IMR-90 (cell line): ENCODE measurements at regions not wholly inside any gene's neighbourhood (a gene's known extent, or its start where the extent isn't known, plus 50 kb on each side); places are given as distances from the start of the nearest gene placed in this dataset.

ENCODE experiments used
- ATAC-seq: fragments of 200-7000 bp; cut with Tn5 transposase; 2 replicates; pipeline ENCODE4 v1.9.1; 2020; ENCODE audit warnings: low read depth, mild to moderate bottlenecking, moderate library complexity
- BruUV-seq: library from RNA; stranded (reverse); fragments of 400-500 nt; replicated peaks from 2 replicates; lab custom pipeline; 2021; lab: Mats Ljungman, UMichigan
- CTCF ChIA-PET: fragments of 300-600 bp; formaldehyde crosslinking; extraction: SDS; loops from one replicate; lab custom pipeline; 2021; ENCODE audit warnings: antibody characterized with exemption; lab: Yijun Ruan, JAX
- POLR2A ChIA-PET: fragments of 300-600 bp; sonication (Branson Sonifier 250); formaldehyde crosslinking; loops from one replicate; lab custom pipeline; 2022; ENCODE audit warnings: antibody characterized with exemption; ENCODE audit not compliant: unreplicated experiment; lab: Charles Lee
- DNase-seq: peaks from one replicate; pipeline ENCODE4 v3.0.0; 2013
- H2AFZ ChIP-seq: replicated peaks from 2 replicates; pipeline ENCODE3; 2013; ENCODE audit warnings: low read length, mild to moderate bottlenecking; ENCODE audit not compliant: poor library complexity
- H2AK5ac ChIP-seq: 2 replicates; pipeline ENCODE4 v1.6.1; 2013; ENCODE audit warnings: low read depth, low read length, inconsistent platforms
- H2AK9ac ChIP-seq: replicated peaks from 2 replicates; pipeline ENCODE3; 2013; ENCODE audit warnings: mild to moderate bottlenecking, low read depth, low read length, moderate library complexity; ENCODE audit not compliant: poor library complexity
- H2BK120ac ChIP-seq: 2 replicates; pipeline ENCODE4 v1.6.1; 2013; ENCODE audit warnings: low read depth, low read length, inconsistent platforms
- H2BK15ac ChIP-seq: 3 replicates; pipeline ENCODE4 v1.6.1; 2013; ENCODE audit warnings: low read depth, low read length, inconsistent platforms
- H2BK20ac ChIP-seq: 2 replicates; pipeline ENCODE4 v1.6.1; 2013; ENCODE audit warnings: low read depth, mild to moderate bottlenecking, inconsistent platforms, low read length, moderate library complexity
- H2BK5ac ChIP-seq: 2 replicates; pipeline ENCODE4 v1.6.1; 2013; ENCODE audit warnings: mild to moderate bottlenecking, low read depth, low read length, inconsistent platforms; ENCODE audit not compliant: poor library complexity, severe bottlenecking
- H3K14ac ChIP-seq: replicated peaks from 2 replicates; pipeline ENCODE4 v1.6.1; 2013; ENCODE audit warnings: low read depth, low read length, inconsistent platforms
- H3K18ac ChIP-seq: 2 replicates; pipeline ENCODE4 v1.6.1; 2013; ENCODE audit warnings: low read depth, low read length, control low read depth
- H3K23ac ChIP-seq: 2 replicates; pipeline ENCODE4 v1.6.1; 2013; ENCODE audit warnings: low read depth, low read length, inconsistent platforms
- H3K27ac ChIP-seq: 2 replicates; pipeline ENCODE4 v1.5.1; 2013; ENCODE audit warnings: mild to moderate bottlenecking, control low read depth, low read length; ENCODE audit not compliant: insufficient read depth
- H3K27me3 ChIP-seq: 2 replicates; pipeline ENCODE4 v1.6.1; 2013; ENCODE audit warnings: low read length; ENCODE audit not compliant: control insufficient read depth, insufficient read depth
- H3K36me3 ChIP-seq: 2 replicates; pipeline ENCODE4 v1.6.1; 2013; ENCODE audit warnings: low read length, mixed read lengths; ENCODE audit not compliant: control insufficient read depth, insufficient read depth
- H3K4ac ChIP-seq: 2 replicates; pipeline ENCODE4 v1.6.1; 2013; ENCODE audit warnings: low read depth, low read length, inconsistent platforms
- H3K4me1 ChIP-seq: 2 replicates; pipeline ENCODE4 v1.6.1; 2013; ENCODE audit warnings: low read length, mixed read lengths; ENCODE audit not compliant: control insufficient read depth, insufficient read depth
- H3K4me2 ChIP-seq: 2 replicates; pipeline ENCODE4 v1.6.1; 2013; ENCODE audit warnings: low read depth, mild to moderate bottlenecking, control low read depth, low read length, moderate library complexity
- H3K4me3 ChIP-seq: 2 replicates; pipeline ENCODE4 v1.5.1; 2013; ENCODE audit warnings: low read depth, mild to moderate bottlenecking, control low read depth, low read length, moderate library complexity; ENCODE audit not compliant: insufficient read depth
- H3K56ac ChIP-seq: 2 replicates; pipeline ENCODE4 v1.6.1; 2013; ENCODE audit warnings: low read length, inconsistent platforms; ENCODE audit not compliant: insufficient read depth; ENCODE audit errors: extremely low read depth
- H3K79me1 ChIP-seq, 2 experiments: 2 replicates each; pipeline ENCODE4 v1.6.1; 2013; ENCODE audit warnings: low read length in 2 of 2, inconsistent platforms in 1 of 2, low read depth in 1 of 2
- H3K9ac ChIP-seq: 2 replicates; pipeline ENCODE4 v1.6.1; 2013; ENCODE audit warnings: low read depth, low read length, control low read depth
- H3K9me1 ChIP-seq: 2 replicates; pipeline ENCODE4 v1.6.1; 2013; ENCODE audit warnings: low read length, inconsistent platforms; ENCODE audit not compliant: insufficient read depth
- H3K9me3 ChIP-seq: 2 replicates; pipeline ENCODE4 v1.6.1; 2013; ENCODE audit warnings: low read length; ENCODE audit not compliant: control insufficient read depth, insufficient read depth
- H4K20me1 ChIP-seq: 2 replicates; pipeline ENCODE4 v1.6.1; 2013; ENCODE audit warnings: low read length, inconsistent platforms; ENCODE audit not compliant: insufficient read depth
- H4K5ac ChIP-seq: 2 replicates; pipeline ENCODE4 v1.6.1; 2013; ENCODE audit warnings: mild to moderate bottlenecking, low read depth, low read length, control low read depth
- H4K8ac ChIP-seq, 2 experiments: 2 replicates each; pipeline ENCODE4 v1.6.1; 2013; ENCODE audit warnings: low read depth in 2 of 2, low read length in 2 of 2, control low read depth in 1 of 2, inconsistent platforms in 1 of 2
- H4K91ac ChIP-seq: 2 replicates; pipeline ENCODE4 v1.6.1; 2013; ENCODE audit warnings: low read depth, low read length, inconsistent platforms; ENCODE audit not compliant: insufficient read depth
- BHLHE40 ChIP-seq: fragments of 150-350 bp; IDR thresholded peaks from 2 replicates; pipeline ENCODE4 v1.6.1; 2016; ENCODE audit warnings: mild to moderate bottlenecking, low read depth, low read length
- CEBPB ChIP-seq: IDR thresholded peaks from 2 replicates; pipeline ENCODE4 v1.6.1; 2012; ENCODE audit warnings: low read depth, low read length, improper control_type of control experiment
- CHD1 ChIP-seq: IDR thresholded peaks from 2 replicates; pipeline ENCODE4 v1.6.1; 2012; ENCODE audit warnings: low read depth, low read length, improper control_type of control experiment
- FOS ChIP-seq: fragments of 150-350 bp; IDR thresholded peaks from 2 replicates; pipeline ENCODE4 v1.6.1; 2016; ENCODE audit warnings: low read depth, low read length
- MAFK ChIP-seq: IDR thresholded peaks from 2 replicates; pipeline ENCODE4 v1.6.1; 2012; ENCODE audit warnings: low read depth, low read length, improper control_type of control experiment
- MAZ ChIP-seq: IDR thresholded peaks from 2 replicates; pipeline ENCODE4 v1.6.1; 2012; ENCODE audit warnings: low read depth, mild to moderate bottlenecking, low read length, improper control_type of control experiment, moderate library complexity, borderline replicate concordance
- MXI1 ChIP-seq: IDR thresholded peaks from 2 replicates; pipeline ENCODE4 v1.6.1; 2012; ENCODE audit warnings: low read depth, mild to moderate bottlenecking, low read length, moderate library complexity, borderline replicate concordance
- NFE2L2 ChIP-seq: fragments of 150-350 bp; IDR thresholded peaks from 2 replicates; pipeline ENCODE4 v1.6.1; 2016; ENCODE audit warnings: low read depth, mild to moderate bottlenecking, low read length
- POLR2A ChIP-seq: IDR thresholded peaks from 2 replicates; pipeline ENCODE4 v1.6.1; 2012; ENCODE audit warnings: mild to moderate bottlenecking, low read depth, low read length
- RAD21 ChIP-seq: IDR thresholded peaks from 2 replicates; pipeline ENCODE4 v1.6.1; 2012; ENCODE audit warnings: low read length, improper control_type of control experiment
- RCOR1 ChIP-seq: IDR thresholded peaks from 2 replicates; pipeline ENCODE4 v1.6.1; 2012; ENCODE audit warnings: mild to moderate bottlenecking, low read length, improper control_type of control experiment; ENCODE audit not compliant: insufficient replicate concordance
- RFX5 ChIP-seq: IDR thresholded peaks from 2 replicates; pipeline ENCODE4 v1.8.0; 2012; ENCODE audit warnings: low read depth, mild to moderate bottlenecking, low read length, moderate library complexity
- SMC3 ChIP-seq: fragments of 150-350 bp; IDR thresholded peaks from 2 replicates; pipeline ENCODE4 v1.6.1; 2016; ENCODE audit warnings: low read depth, mild to moderate bottlenecking, antibody characterized with exemption, low read length, moderate library complexity
- WGBS, 2 experiments: methylation state at CpG; one replicate each; pipeline versions ENCODE4 v1.1.5 to v1.1.7; 2013; ENCODE audit warnings: missing lambda C conversion rate in 2 of 2; ENCODE audit not compliant: insufficient read length in 1 of 2; ENCODE audit errors: extremely low coverage in 2 of 2; 5-methylcytosine and 5-hydroxymethylcytosine counted together
- dilution Hi-C: fragments of 300-500 bp; cut with HindIII; formaldehyde crosslinking; loops from one replicate; pipeline ENCODE4 v1.14.3; 2018; ENCODE audit warnings: low sequenced_read_pairs; ENCODE audit not compliant: unreplicated experiment
- in situ Hi-C: fragments of 300-500 bp; cut with MboI; formaldehyde crosslinking; loops from 3 replicates; pipeline ENCODE4 v1.14.3; 2019; ENCODE audit warnings: low sequenced_read_pairs, inconsistent platforms, mixed read lengths
- intact Hi-C: fragments of 100-400 bp; cut with micrococcal nuclease; formaldehyde crosslinking; loops from 2 replicates; pipeline ENCODE4 v1.10.0; 2022
- TF ChIP-seq, protein P1 (sequence below): fragments of 150-350 bp; IDR thresholded peaks from 2 replicates; pipeline ENCODE4 v1.6.1; 2017; ENCODE audit warnings: mild to moderate bottlenecking, antibody characterized with exemption, low read length, low read depth
- TF ChIP-seq, protein P2 (sequence below): conservative IDR thresholded peaks from 2 replicates; pipeline ENCODE4 v1.5.1; 2012; ENCODE audit warnings: mild to moderate bottlenecking, low read depth, low read length, improper control_type of control experiment
- TF ChIP-seq, protein P3 (sequence below): fragments of 150-350 bp; IDR thresholded peaks from 2 replicates; pipeline ENCODE4 v1.6.1; 2016; ENCODE audit warnings: low read depth, mild to moderate bottlenecking, low read length, moderate library complexity, borderline replicate concordance

DNA sequence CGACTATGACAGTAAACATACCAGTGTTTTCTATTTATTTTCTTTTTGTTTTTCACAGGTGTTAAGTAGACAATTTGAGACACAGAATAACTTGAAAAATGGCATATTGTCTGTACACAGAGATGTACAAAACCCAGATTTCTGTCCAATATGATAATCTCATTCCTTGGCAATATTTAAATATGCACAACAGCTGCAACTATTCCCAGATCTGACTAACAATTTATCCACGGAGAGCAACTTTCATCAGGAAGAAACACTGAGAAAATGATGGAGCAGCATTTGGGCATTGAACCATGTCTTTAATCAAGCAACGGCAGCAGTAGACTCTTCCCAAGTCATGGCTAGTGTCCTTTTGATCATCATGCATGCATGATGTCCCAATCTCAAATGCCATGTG lies 452.6 kb downstream of the ZPLD1 start:
- Histone ChIP-seq H4K91ac (no peak overlapping the region), H2BK120ac (no peak overlapping the region), H3K79me1 (no peaks in the 10 kb centered on the region), H2AK5ac (no peak overlapping the region), H2BK15ac (no peak overlapping the region), H3K27me3 (no peaks in the 10 kb centered on the region), H4K5ac (no peak overlapping the region), H3K23ac (no peak overlapping the region), H3K4ac (no peak overlapping the region), H3K36me3 (no peaks in the 10 kb centered on the region), H3K4me3 (no peak overlapping the region), H3K14ac (no peak overlapping the region), H2BK20ac (no peak overlapping the region), H2AK9ac (no peak overlapping the region), H4K20me1 (no peaks in the 10 kb centered on the region), H3K4me1 (no peaks in the 10 kb centered on the region), H3K9me1 (no peaks in the 10 kb centered on the region), H4K8ac (no peak overlapping the region), H3K27ac (no peak overlapping the region), H3K9ac (no peak overlapping the region), H3K4me2 (no peak overlapping the region), H2BK5ac (no peak overlapping the region), H3K9me3 (no peaks in the 10 kb centered on the region), H2AFZ (no peak overlapping the region), H3K18ac (no peak overlapping the region), H3K56ac (no peak overlapping the region)
- ChIA-PET CTCF (no interaction called here), POLR2A (no interaction called here)
- intact Hi-C loops (no loop called here), in situ Hi-C loops (no loop called here), dilution Hi-C loops (no loop called here)
- ATAC-seq, result no peak
- no TSS peak for BruUV-seq
- TF ChIP-seq, protein P1, sequence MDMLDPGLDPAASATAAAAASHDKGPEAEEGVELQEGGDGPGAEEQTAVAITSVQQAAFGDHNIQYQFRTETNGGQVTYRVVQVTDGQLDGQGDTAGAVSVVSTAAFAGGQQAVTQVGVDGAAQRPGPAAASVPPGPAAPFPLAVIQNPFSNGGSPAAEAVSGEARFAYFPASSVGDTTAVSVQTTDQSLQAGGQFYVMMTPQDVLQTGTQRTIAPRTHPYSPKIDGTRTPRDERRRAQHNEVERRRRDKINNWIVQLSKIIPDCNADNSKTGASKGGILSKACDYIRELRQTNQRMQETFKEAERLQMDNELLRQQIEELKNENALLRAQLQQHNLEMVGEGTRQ, result no peak
- TF ChIP-seq, protein P2, sequence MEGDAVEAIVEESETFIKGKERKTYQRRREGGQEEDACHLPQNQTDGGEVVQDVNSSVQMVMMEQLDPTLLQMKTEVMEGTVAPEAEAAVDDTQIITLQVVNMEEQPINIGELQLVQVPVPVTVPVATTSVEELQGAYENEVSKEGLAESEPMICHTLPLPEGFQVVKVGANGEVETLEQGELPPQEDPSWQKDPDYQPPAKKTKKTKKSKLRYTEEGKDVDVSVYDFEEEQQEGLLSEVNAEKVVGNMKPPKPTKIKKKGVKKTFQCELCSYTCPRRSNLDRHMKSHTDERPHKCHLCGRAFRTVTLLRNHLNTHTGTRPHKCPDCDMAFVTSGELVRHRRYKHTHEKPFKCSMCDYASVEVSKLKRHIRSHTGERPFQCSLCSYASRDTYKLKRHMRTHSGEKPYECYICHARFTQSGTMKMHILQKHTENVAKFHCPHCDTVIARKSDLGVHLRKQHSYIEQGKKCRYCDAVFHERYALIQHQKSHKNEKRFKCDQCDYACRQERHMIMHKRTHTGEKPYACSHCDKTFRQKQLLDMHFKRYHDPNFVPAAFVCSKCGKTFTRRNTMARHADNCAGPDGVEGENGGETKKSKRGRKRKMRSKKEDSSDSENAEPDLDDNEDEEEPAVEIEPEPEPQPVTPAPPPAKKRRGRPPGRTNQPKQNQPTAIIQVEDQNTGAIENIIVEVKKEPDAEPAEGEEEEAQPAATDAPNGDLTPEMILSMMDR, result no peak
- no peak for TF ChIP-seq RCOR1
- no peak for TF ChIP-seq MAFK
- TF ChIP-seq BHLHE40, result no peak
- TF ChIP-seq RAD21, result no peak
- TF ChIP-seq FOS, result no peak
- TF ChIP-seq MXI1, result no peak
- no peak for TF ChIP-seq NFE2L2
- TF ChIP-seq CHD1, result no peak
- TF ChIP-seq RFX5, result no peak
- TF ChIP-seq POLR2A, result no peak
- TF ChIP-seq SMC3, result no peak
- no peak for TF ChIP-seq CEBPB
- TF ChIP-seq MAZ, result no peak
- TF ChIP-seq, protein P3, sequence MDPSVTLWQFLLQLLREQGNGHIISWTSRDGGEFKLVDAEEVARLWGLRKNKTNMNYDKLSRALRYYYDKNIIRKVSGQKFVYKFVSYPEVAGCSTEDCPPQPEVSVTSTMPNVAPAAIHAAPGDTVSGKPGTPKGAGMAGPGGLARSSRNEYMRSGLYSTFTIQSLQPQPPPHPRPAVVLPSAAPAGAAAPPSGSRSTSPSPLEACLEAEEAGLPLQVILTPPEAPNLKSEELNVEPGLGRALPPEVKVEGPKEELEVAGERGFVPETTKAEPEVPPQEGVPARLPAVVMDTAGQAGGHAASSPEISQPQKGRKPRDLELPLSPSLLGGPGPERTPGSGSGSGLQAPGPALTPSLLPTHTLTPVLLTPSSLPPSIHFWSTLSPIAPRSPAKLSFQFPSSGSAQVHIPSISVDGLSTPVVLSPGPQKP, result no peak
- no peak for DNase-seq
- no CpG with 5 or more reads among the region's 3 CpGs for WGBS, 2 experiments
